Tibial nerve (tissue), 4 donors: ENCODE measurements at regions not wholly inside any gene's neighbourhood (a gene's known extent, or its start where the extent isn't known, plus 50 kb on each side); places are given as distances from the start of the nearest gene placed in this dataset.

Source experiments
- DNase-seq, 2 donors: peaks; one replicate each; pipeline ENCODE4 v3.0.0-alpha.2; 2019; ENCODE audit warnings: low spot score in 2 of 2
- H3K27ac ChIP-seq, 4 donors: fragments of 200-600 bp; sonication (generic) in 3 of 4; one replicate each; pipeline ENCODE4 v1.5.1; 2017 to 2019; ENCODE audit warnings: mild to moderate bottlenecking in 1 of 4
- H3K27me3 ChIP-seq, 2 donors: fragments of 200-600 bp; sonication (generic) in 1 of 2; one replicate each; pipeline versions ENCODE4 v1.5.1 to v1.6.0; 2017 to 2019
- H3K36me3 ChIP-seq, 3 donors: fragments of 200-600 bp; sonication (generic); one replicate each; pipeline ENCODE4 v1.5.1; 2018 to 2019
- H3K4me1 ChIP-seq, 4 donors: fragments of 200-600 bp; sonication (generic) in 3 of 4; one replicate each; pipeline ENCODE4 v1.5.1; 2017 to 2019
- H3K4me3 ChIP-seq, 4 donors: fragments of 200-600 bp; sonication (generic) in 3 of 4; one replicate each; pipeline ENCODE4 v1.5.1; 2017 to 2019; ENCODE audit warnings: mild to moderate bottlenecking in 1 of 4, moderate library complexity in 1 of 4
- H3K9me3 ChIP-seq, 4 donors: fragments of 200-600 bp; sonication (generic) in 3 of 4; one replicate each; pipeline ENCODE4 v1.5.1; 2017 to 2019
- CTCF ChIP-seq, 5 experiments: fragments of 200-600 bp in 3 of 5; fragments of 450-650 bp in 2 of 5; sonication (generic) in 3 of 5; IDR thresholded peaks; one replicate each; pipeline ENCODE4 v1.5.1; 2016 to 2019; ENCODE audit warnings: antibody characterized with exemption in 5 of 5, mild to moderate bottlenecking in 3 of 5, moderate library complexity in 2 of 5
- EP300 ChIP-seq, 2 donors: sonication (generic); formaldehyde crosslinking; IDR thresholded peaks; one replicate each; pipeline ENCODE4 v1.6.1; 2017; ENCODE audit warnings: antibody characterized with exemption in 2 of 2, mild to moderate bottlenecking in 1 of 2
- POLR2A ChIP-seq, 2 donors: fragments of 450-650 bp; IDR thresholded peaks; one replicate each; pipeline ENCODE4 v1.6.1; 2017; ENCODE audit warnings: antibody characterized with exemption in 2 of 2, mild to moderate bottlenecking in 2 of 2, moderate library complexity in 2 of 2
- WGBS, 2 donors: methylation state at CpG; one replicate each; pipeline ENCODE4 v1.1.5; 2018; 5-methylcytosine and 5-hydroxymethylcytosine counted together

GRCh38 chr1:187074445-187075048, 245.8 kb downstream of the PLA2G4A start:
- WGBS, 2 donors, result 94 to 95% methylated on average over 10 of the region's 10 CpGs
- H3K9me3 ChIP-seq, result peaks cover 0 to 12% (median 0%) of the 10 kb centered on the region in 4 donors
- H3K27ac ChIP-seq, result no peak overlapping the region
- DNase-seq, result no peak
- H3K4me3 ChIP-seq, result no peak overlapping the region
- no peaks in the 10 kb centered on the region for H3K36me3 ChIP-seq
- no peaks in the 10 kb centered on the region for H3K27me3 ChIP-seq
- TF ChIP-seq CTCF (IDR thresholded peaks at IDR 0.05), result no peak
- TF ChIP-seq EP300 (IDR thresholded peaks at IDR 0.05), result no peak
- no peak for TF ChIP-seq POLR2A (IDR thresholded peaks at IDR 0.05)
- no peaks in the 10 kb centered on the region for H3K4me1 ChIP-seq

GRCh38 chr1:187076922-187077321, 248.2 kb downstream of the PLA2G4A start:
- DNase-seq, result no peak
- no peaks in the 10 kb centered on the region for H3K36me3 ChIP-seq
- no peaks in the 10 kb centered on the region for H3K4me1 ChIP-seq
- H3K9me3 ChIP-seq, result peaks cover 0 to 12% (median 0%) of the 10 kb centered on the region in 4 donors
- no peak overlapping the region for H3K4me3 ChIP-seq
- no peaks in the 10 kb centered on the region for H3K27me3 ChIP-seq
- TF ChIP-seq POLR2A (IDR thresholded peaks at IDR 0.05) (no peak), EP300 (IDR thresholded peaks at IDR 0.05) (no peak), CTCF (IDR thresholded peaks at IDR 0.05) (no peak)
- no peak overlapping the region for H3K27ac ChIP-seq
- WGBS, 2 donors, result 82 to 89% methylated on average over 2 of the region's 2 CpGs

- Histone ChIP-seq H3K27me3 (no peaks in the 10 kb centered on the region), H3K4me3 (no peak overlapping the region), H3K9me3 (peaks cover 0 to 12% (median 0%) of the 10 kb centered on the region in 4 donors), H3K36me3 (no peaks in the 10 kb centered on the region), H3K27ac (no peak overlapping the region), H3K4me1 (no peaks in the 10 kb centered on the region)
- TF ChIP-seq CTCF (IDR thresholded peaks at IDR 0.05), result no peak
- TF ChIP-seq POLR2A (IDR thresholded peaks at IDR 0.05), result no peak
- no peak for TF ChIP-seq EP300 (IDR thresholded peaks at IDR 0.05)
- WGBS, 2 donors, result 93 to 94% methylated on average over 3 of the region's 3 CpGs
- no peak for DNase-seq
Measured at GRCh38 chr1:187078321-187078720, 249.6 kb downstream of the PLA2G4A start.

- Histone ChIP-seq H3K27me3 (no peaks in the 10 kb centered on the region), H3K4me1 (no peaks in the 10 kb centered on the region), H3K4me3 (no peak overlapping the region), H3K36me3 (no peaks in the 10 kb centered on the region), H3K27ac (no peak overlapping the region), H3K9me3 (peaks cover 0 to 9% (median 0%) of the 10 kb centered on the region in 4 donors)
- no peak for DNase-seq
- no peak for TF ChIP-seq POLR2A (IDR thresholded peaks at IDR 0.05)
- TF ChIP-seq CTCF (IDR thresholded peaks at IDR 0.05), result no peak
- no peak for TF ChIP-seq EP300 (IDR thresholded peaks at IDR 0.05)
- WGBS, 2 donors, result 61 to 79% methylated on average over 2 of the region's 2 CpGs
Measured at GRCh38 chr1:187078916-187079315, 250.2 kb downstream of the PLA2G4A start.

GRCh38 chr1:187079330-187079729, 250.6 kb downstream of the PLA2G4A start:
- TF ChIP-seq POLR2A (IDR thresholded peaks at IDR 0.05) (no peak), EP300 (IDR thresholded peaks at IDR 0.05) (no peak), CTCF (IDR thresholded peaks at IDR 0.05) (no peak)
- H3K27me3 ChIP-seq, result no peaks in the 10 kb centered on the region
- no peak overlapping the region for H3K4me3 ChIP-seq
- peaks cover 0 to 5% (median 0%) of the 10 kb centered on the region in 4 donors for H3K9me3 ChIP-seq
- no peaks in the 10 kb centered on the region for H3K36me3 ChIP-seq
- WGBS, 2 donors, result 87 to 88% methylated on average over 6 of the region's 6 CpGs
- H3K4me1 ChIP-seq, result no peaks in the 10 kb centered on the region
- no peak for DNase-seq
- no peak overlapping the region for H3K27ac ChIP-seq
